Thoracic aorta (tissue), 2 donors: ENCODE measurements at regions not wholly inside any gene's neighbourhood (a gene's known extent, or its start where the extent isn't known, plus 50 kb on each side); places are given as distances from the start of the nearest gene placed in this dataset.

Experiments used
- ATAC-seq: fragments of 150-250 bp; one replicate; pipeline ENCODE4 v1.8.0; 2017; ENCODE audit warnings: low read depth; ENCODE audit not compliant: insufficient number of reproducible peaks, low FRiP score
- DNase-seq: peaks from one replicate; pipeline ENCODE4 v3.0.0-alpha.2; 2020; ENCODE audit warnings: low spot score
- H3K27ac ChIP-seq, 2 donors: fragments of 200-600 bp; sonication (generic); 1 replicate in 1 of 2; 2 replicates in 1 of 2; pipeline ENCODE4 v1.5.1; 2016; ENCODE audit warnings: mild to moderate bottlenecking in 2 of 2, moderate library complexity in 2 of 2
- H3K27me3 ChIP-seq: fragments of 200-600 bp; sonication (generic); replicated peaks from 2 replicates; pipeline ENCODE4 v1.6.0; 2016; ENCODE audit warnings: mild to moderate bottlenecking; ENCODE audit not compliant: insufficient read depth
- H3K36me3 ChIP-seq: fragments of 200-600 bp; sonication (generic); one replicate; pipeline ENCODE4 v1.5.1; 2016
- H3K4me1 ChIP-seq, 2 donors: fragments of 200-600 bp; sonication (generic); 1 replicate in 1 of 2; 2 replicates in 1 of 2; pipeline versions ENCODE4 v1.5.1 to v1.6.0; 2016; ENCODE audit warnings: low read depth in 2 of 2, mild to moderate bottlenecking in 1 of 2; ENCODE audit not compliant: control insufficient read depth in 1 of 2
- H3K4me3 ChIP-seq: fragments of 200-600 bp; sonication (generic); 2 replicates; pipeline ENCODE4 v1.5.1; 2016; ENCODE audit warnings: mild to moderate bottlenecking
- H3K9me3 ChIP-seq: fragments of 200-600 bp; sonication (generic); 2 replicates; pipeline ENCODE4 v1.5.1; 2016
- CTCF ChIP-seq: fragments of 200-600 bp; sonication (generic); IDR thresholded peaks from one replicate; pipeline ENCODE4 v1.5.1; 2019; ENCODE audit warnings: antibody characterized with exemption

GRCh38 chr4:158322109-158322508, 111.8 kb downstream of the TMEM144 start:
- no peak for TF ChIP-seq CTCF
- no peaks in the 10 kb centered on the region for H3K27me3 ChIP-seq
- no peak overlapping the region for H3K4me3 ChIP-seq
- no peak overlapping the region for H3K27ac ChIP-seq
- H3K9me3 ChIP-seq = no peaks in the 10 kb centered on the region
- no peaks in the 10 kb centered on the region for H3K36me3 ChIP-seq
- H3K4me1 ChIP-seq = no peaks in the 10 kb centered on the region
- ATAC-seq = no peak
- no peak for DNase-seq

- H3K36me3 ChIP-seq = no peaks in the 10 kb centered on the region
- no peaks in the 10 kb centered on the region for H3K9me3 ChIP-seq
- H3K27me3 ChIP-seq = no peaks in the 10 kb centered on the region
- no peak for TF ChIP-seq CTCF
- no peak for ATAC-seq
- DNase-seq = no peak
- H3K4me1 ChIP-seq = no peaks in the 10 kb centered on the region
- no peak overlapping the region for H3K4me3 ChIP-seq
- H3K27ac ChIP-seq = no peak overlapping the region
Measured at GRCh38 chr4:158327525-158327924, 117.2 kb downstream of the TMEM144 start.

- H3K9me3 ChIP-seq = no peaks in the 10 kb centered on the region
- ATAC-seq (no peak), DNase-seq (no peak)
- no peaks in the 10 kb centered on the region for H3K36me3 ChIP-seq
- no peaks in the 10 kb centered on the region for H3K27me3 ChIP-seq
- no peak overlapping the region for H3K4me3 ChIP-seq
- H3K27ac ChIP-seq = no peak overlapping the region
- no peak for TF ChIP-seq CTCF
- H3K4me1 ChIP-seq = no peaks in the 10 kb centered on the region
Measured at GRCh38 chr4:158331863-158332262, 121.6 kb downstream of the TMEM144 start.

GRCh38 chr4:158333820-158334219, 123.5 kb downstream of the TMEM144 start:
- Histone ChIP-seq H3K9me3 (no peaks in the 10 kb centered on the region), H3K4me1 (no peaks in the 10 kb centered on the region), H3K27ac (no peak overlapping the region), H3K4me3 (no peak overlapping the region), H3K27me3 (no peaks in the 10 kb centered on the region), H3K36me3 (no peaks in the 10 kb centered on the region)
- no peak for TF ChIP-seq CTCF
- ATAC-seq = no peak
- DNase-seq = no peak

- Histone ChIP-seq H3K4me3 (no peak overlapping the region), H3K36me3 (no peaks in the 10 kb centered on the region), H3K9me3 (no peaks in the 10 kb centered on the region), H3K27me3 (no peaks in the 10 kb centered on the region), H3K27ac (no peak overlapping the region), H3K4me1 (no peaks in the 10 kb centered on the region)
- no peak for DNase-seq
- TF ChIP-seq CTCF = no peak
- ATAC-seq = no peak
Measured at GRCh38 chr4:158341896-158342295, 131.6 kb downstream of the TMEM144 start.
